Mucosa of rectum (tissue), 2 donors: ENCODE measurements at regions not wholly inside any gene's neighbourhood (a gene's known extent, or its start where the extent isn't known, plus 50 kb on each side); places are given as distances from the start of the nearest gene placed in this dataset.
"Not testable (repeated sequence)": the region's sequence is repeated elsewhere in the genome, so short reads cannot be mapped to it uniquely, and the experiment has no call there.

Source experiments
- H3K27ac ChIP-seq, 2 donors: one replicate each; pipeline ENCODE4 v1.7.0; 2013; ENCODE audit warnings: inconsistent platforms in 2 of 2, low read depth in 2 of 2, low read length in 2 of 2
- H3K27me3 ChIP-seq, 2 donors: one replicate each; pipeline ENCODE4 v1.7.0; 2013; ENCODE audit warnings: low read length in 2 of 2; ENCODE audit not compliant: control insufficient read depth in 2 of 2, insufficient read depth in 2 of 2
- H3K36me3 ChIP-seq, 2 donors: one replicate each; pipeline ENCODE4 v1.7.0; 2013; ENCODE audit warnings: low read length in 2 of 2; ENCODE audit not compliant: control insufficient read depth in 2 of 2, insufficient read depth in 2 of 2
- H3K4me1 ChIP-seq, 2 donors: one replicate each; pipeline ENCODE4 v1.7.0; 2013; ENCODE audit warnings: low read length in 2 of 2, mild to moderate bottlenecking in 1 of 2; ENCODE audit not compliant: control insufficient read depth in 2 of 2, insufficient read depth in 2 of 2
- H3K4me3 ChIP-seq, 2 donors: one replicate each; pipeline ENCODE4 v1.7.0; 2013; ENCODE audit warnings: low read length in 2 of 2
- H3K9ac ChIP-seq, 2 donors: one replicate each; pipeline ENCODE4 v1.7.0; 2013; ENCODE audit warnings: low read length in 2 of 2, low read depth in 1 of 2, mild to moderate bottlenecking in 1 of 2
- H3K9me3 ChIP-seq, 2 donors: one replicate each; pipeline ENCODE4 v1.7.0; 2013; ENCODE audit warnings: low read length in 2 of 2; ENCODE audit not compliant: control insufficient read depth in 2 of 2
- donor health status: healthy.
- donor health status: Normal muscosa, but diverticular disease.

DNA sequence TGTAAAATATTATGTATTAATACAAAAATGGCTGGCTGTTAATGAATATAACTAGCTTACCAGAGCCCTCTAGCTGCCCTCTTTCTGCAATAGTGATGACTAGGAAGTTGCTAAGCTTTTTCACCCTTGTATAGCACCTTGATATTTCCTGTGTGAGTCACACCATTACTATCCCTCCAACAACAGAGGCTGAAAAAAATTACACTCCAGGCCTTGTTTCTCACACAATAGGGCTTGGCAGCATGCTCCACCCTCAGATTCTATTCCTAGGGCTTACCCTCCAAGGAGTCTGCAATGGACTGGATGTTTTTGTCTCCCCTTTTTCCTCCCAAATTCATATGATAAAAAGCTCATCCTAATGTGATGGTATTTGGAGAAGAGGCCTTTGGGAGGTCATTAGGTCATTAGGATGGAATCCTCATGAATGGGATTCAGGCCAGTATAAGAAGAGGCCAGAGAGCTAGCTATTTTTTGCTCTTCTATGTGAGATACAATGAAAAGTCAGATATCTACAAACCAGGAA lies 184.6 kb upstream of the MAP1B start:
- Histone ChIP-seq H3K36me3 (no peaks in the 10 kb centered on the region), H3K9ac (no peak overlapping the region), H3K27me3 (no peaks in the 10 kb centered on the region), H3K4me3 (no peak overlapping the region), H3K4me1 (peaks cover 2 to 8% of the 10 kb centered on the region in 2 donors), H3K27ac (peak overlapping the region in 1 of 2 donors; percentile 31), H3K9me3 (peaks cover 0 to 3% of the 10 kb centered on the region in 2 donors)

GRCh38 chr5:71923755-71924154 lies 183.5 kb upstream of the MAP1B start:
- Histone ChIP-seq H3K4me1 (peaks cover 2 to 8% of the 10 kb centered on the region in 2 donors), H3K27ac (no peak overlapping the region), H3K4me3 (no peak overlapping the region), H3K9ac (no peak overlapping the region), H3K27me3 (no peaks in the 10 kb centered on the region), H3K36me3 (no peaks in the 10 kb centered on the region), H3K9me3 (peaks cover 0 to 3% of the 10 kb centered on the region in 2 donors)

GRCh38 chr5:71924325-71924724 lies 182.9 kb upstream of the MAP1B start:
- Histone ChIP-seq H3K9me3 (peaks cover 0 to 3% of the 10 kb centered on the region in 2 donors), H3K27me3 (no peaks in the 10 kb centered on the region), H3K27ac (no peak overlapping the region), H3K4me3 (no peak overlapping the region), H3K4me1 (peaks cover 2 to 8% of the 10 kb centered on the region in 2 donors), H3K9ac (no peak overlapping the region), H3K36me3 (no peaks in the 10 kb centered on the region)

DNA sequence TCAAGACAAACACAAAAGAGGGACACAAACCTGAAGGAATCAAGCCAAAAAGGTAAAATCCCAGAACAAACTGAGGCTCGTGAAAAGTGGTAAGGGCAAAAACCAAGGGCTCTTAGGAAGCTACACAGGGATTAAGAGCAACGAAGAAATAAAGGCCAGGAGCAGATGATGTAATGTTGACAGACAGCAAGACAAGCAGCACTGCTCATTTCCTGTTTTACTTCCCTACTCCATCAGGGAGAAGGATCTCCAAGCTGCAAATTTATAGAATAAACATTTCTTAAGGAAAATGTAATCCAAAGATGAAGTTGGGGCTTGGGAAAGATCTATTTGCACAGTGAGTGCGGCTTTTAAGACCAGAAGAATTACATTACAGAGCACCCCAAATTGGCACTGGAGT lies 182.3 kb upstream of the MAP1B start:
- no peak overlapping the region for H3K4me3 ChIP-seq

DNA sequence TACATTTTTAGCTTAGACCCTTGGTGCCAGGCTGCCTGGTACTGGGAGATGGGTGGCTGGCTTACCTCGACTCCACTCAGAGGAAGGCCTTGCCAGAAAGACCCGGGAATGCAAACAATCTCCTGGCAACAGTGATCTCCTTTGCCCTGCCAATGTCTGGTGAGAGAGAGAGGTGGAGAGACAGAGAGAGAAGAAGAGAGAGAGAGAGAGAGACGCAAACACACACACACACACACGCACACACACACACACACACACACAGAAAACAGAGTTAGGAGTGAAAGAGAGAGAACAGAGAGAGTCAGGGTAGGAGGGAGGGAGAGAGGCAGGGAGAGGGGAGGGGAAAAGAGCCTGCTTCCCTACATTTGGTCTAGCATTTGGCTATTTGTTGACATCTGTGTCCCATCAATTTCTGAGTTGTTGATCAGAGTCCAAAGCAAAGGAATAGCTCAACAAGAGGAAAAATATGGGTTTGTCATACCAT lies 181.6 kb upstream of the MAP1B start:
- Histone ChIP-seq H3K9me3 (peaks cover 0 to 3% of the 10 kb centered on the region in 2 donors), H3K4me1 (peaks cover 2 to 8% of the 10 kb centered on the region in 2 donors), H3K27ac (no peak overlapping the region), H3K36me3 (no peaks in the 10 kb centered on the region), H3K4me3 (no peak overlapping the region), H3K9ac (no peak overlapping the region), H3K27me3 (no peaks in the 10 kb centered on the region)

More for the DNA sequence above, 182.3 kb upstream of the MAP1B start:
- peaks cover 2 to 8% of the 10 kb centered on the region in 2 donors for H3K4me1 ChIP-seq
- H3K9me3 ChIP-seq = peaks cover 0 to 3% of the 10 kb centered on the region in 2 donors
- H3K36me3 ChIP-seq = no peaks in the 10 kb centered on the region
- H3K27me3 ChIP-seq = no peaks in the 10 kb centered on the region
- peak overlapping the region in 1 of 2 donors; percentile 4 for H3K27ac ChIP-seq
- H3K9ac ChIP-seq = no peak overlapping the region

DNA sequence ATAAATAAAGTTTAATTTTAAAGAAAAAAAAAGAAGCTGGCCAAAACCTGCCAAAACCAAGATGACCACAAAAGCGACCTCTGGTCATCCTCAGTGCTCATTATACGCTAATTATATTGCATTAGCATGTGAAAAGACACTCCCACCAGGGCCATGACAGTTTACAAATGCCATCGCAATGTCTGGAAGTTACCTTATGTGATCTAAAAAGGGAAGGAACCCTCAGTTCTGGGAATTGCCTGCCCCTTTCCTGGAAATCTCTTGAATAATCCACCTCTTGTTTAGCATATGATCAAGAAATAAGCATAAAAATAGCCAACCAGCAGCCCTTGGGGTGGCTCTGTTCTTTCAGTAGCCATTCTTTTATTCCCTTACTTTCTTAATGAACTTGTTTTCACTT lies 178.3 kb upstream of the MAP1B start:
- no peak overlapping the region for H3K27ac ChIP-seq
- H3K9ac ChIP-seq = no peak overlapping the region
- H3K4me3 ChIP-seq = no peak overlapping the region
- H3K36me3 ChIP-seq = no peaks in the 10 kb centered on the region
- peaks cover 13 to 14% of the 10 kb centered on the region in 2 donors for H3K4me1 ChIP-seq
- H3K9me3 ChIP-seq = peaks cover 0 to 3% of the 10 kb centered on the region in 2 donors
- H3K27me3 ChIP-seq = no peaks in the 10 kb centered on the region

- H3K36me3 ChIP-seq, H3K4me3 ChIP-seq, H3K27me3 ChIP-seq, H3K9ac ChIP-seq, H3K9me3 ChIP-seq, H3K27ac ChIP-seq: not testable (repeated sequence)
- peaks cover 8 to 13% of the 10 kb centered on the region in 2 donors for H3K4me1 ChIP-seq
These were observed 176.7 kb upstream of the MAP1B start for GRCh38 chr5:71930554-71930953.

GRCh38 chr5:71932131-71932654 lies 175.1 kb upstream of the MAP1B start:
- H3K9me3 ChIP-seq = peaks cover 0 to 2% of the 10 kb centered on the region in 2 donors
- H3K36me3 ChIP-seq = no peaks in the 10 kb centered on the region
- no peaks in the 10 kb centered on the region for H3K27me3 ChIP-seq
- no peak overlapping the region for H3K4me3 ChIP-seq
- H3K4me1 ChIP-seq = peaks cover 6 to 13% of the 10 kb centered on the region in 2 donors
- H3K9ac ChIP-seq = no peak overlapping the region
- H3K27ac ChIP-seq = peak overlapping the region; percentile 64 to 66

DNA sequence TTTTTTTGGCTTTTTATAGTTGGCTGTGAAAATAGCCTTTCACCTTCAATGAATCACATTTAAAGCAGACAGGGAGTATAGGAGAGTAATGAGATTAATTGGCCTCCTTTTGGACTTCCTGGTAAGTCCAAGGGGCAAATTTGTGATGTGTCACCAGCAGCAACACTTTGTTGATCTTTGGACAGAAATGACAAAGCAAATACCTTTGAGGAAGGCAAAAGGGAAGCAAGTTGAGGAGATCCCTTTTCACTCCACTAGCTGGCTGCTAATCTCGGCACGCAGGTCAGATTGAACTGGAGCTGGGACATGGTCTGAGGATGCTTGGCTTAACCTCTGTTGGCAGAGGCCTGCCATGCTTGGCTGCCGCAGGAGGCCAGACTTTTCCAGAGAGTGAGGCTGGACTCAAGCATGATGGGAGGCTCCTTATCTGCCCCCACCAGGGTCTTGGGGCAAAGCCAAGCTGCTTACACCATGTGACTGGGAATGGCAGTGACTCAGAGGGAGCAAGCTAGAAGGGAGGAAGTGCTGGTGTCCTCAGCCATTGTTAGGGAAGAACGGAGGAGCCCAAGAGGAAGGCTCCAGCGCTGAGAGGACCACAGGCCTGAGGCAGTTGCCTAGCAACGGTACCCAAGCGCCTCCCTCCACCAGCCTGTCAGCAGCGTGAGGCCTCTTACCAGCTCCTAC lies 174.5 kb upstream of the MAP1B start:
- H3K36me3 ChIP-seq = no peaks in the 10 kb centered on the region
- H3K27me3 ChIP-seq = no peaks in the 10 kb centered on the region
- peak overlapping the region; percentile 75 to 78 for H3K27ac ChIP-seq
- peak overlapping the region; percentile 15 to 25 for H3K4me3 ChIP-seq
- peak overlapping the region in 1 of 2 donors; percentile 1 for H3K9ac ChIP-seq
- H3K9me3 ChIP-seq = no peaks in the 10 kb centered on the region
- H3K4me1 ChIP-seq = peaks cover 6 to 13% of the 10 kb centered on the region in 2 donors

- H3K27me3 ChIP-seq = no peaks in the 10 kb centered on the region
- no peak overlapping the region for H3K9ac ChIP-seq
- peaks cover 6 to 18% of the 10 kb centered on the region in 2 donors for H3K4me1 ChIP-seq
- H3K27ac ChIP-seq = no peak overlapping the region
- H3K4me3 ChIP-seq = no peak overlapping the region
- no peaks in the 10 kb centered on the region for H3K36me3 ChIP-seq
- no peaks in the 10 kb centered on the region for H3K9me3 ChIP-seq
These were observed 173.0 kb upstream of the MAP1B start for GRCh38 chr5:71934322-71934721.
